Stomach (tissue), 4 donors: ENCODE measurements at regions not wholly inside any gene's neighbourhood (a gene's known extent, or its start where the extent isn't known, plus 50 kb on each side); places are given as distances from the start of the nearest gene placed in this dataset.

Experiments used
- EP300 ChIP-seq: sonication (generic); formaldehyde crosslinking; IDR thresholded peaks from one replicate; pipeline ENCODE4 v1.6.1; 2017; ENCODE audit warnings: antibody characterized with exemption
- POLR2A ChIP-seq, 4 donors: fragments of 450-650 bp; IDR thresholded peaks; one replicate each; pipeline ENCODE4 v1.6.1; 2016; ENCODE audit warnings: antibody characterized with exemption in 4 of 4, control low read depth in 2 of 4, mild to moderate bottlenecking in 1 of 4, moderate library complexity in 1 of 4
- POLR2AphosphoS5 ChIP-seq, 3 donors: sonication (generic); formaldehyde crosslinking; IDR thresholded peaks; one replicate each; pipeline ENCODE4 v1.6.1; 2016; ENCODE audit warnings: antibody characterized with exemption in 3 of 3
- TF ChIP-seq, protein P1 (sequence below), 7 experiments: fragments of 450-650 bp in 4 of 7; fragments of 200-600 bp in 3 of 7; sonication (generic) in 3 of 7; IDR thresholded peaks; one replicate each; pipeline ENCODE4 v1.5.1; 2016 to 2019; ENCODE audit warnings: antibody characterized with exemption in 7 of 7, control low read depth in 2 of 7, mild to moderate bottlenecking in 1 of 7

DNA sequence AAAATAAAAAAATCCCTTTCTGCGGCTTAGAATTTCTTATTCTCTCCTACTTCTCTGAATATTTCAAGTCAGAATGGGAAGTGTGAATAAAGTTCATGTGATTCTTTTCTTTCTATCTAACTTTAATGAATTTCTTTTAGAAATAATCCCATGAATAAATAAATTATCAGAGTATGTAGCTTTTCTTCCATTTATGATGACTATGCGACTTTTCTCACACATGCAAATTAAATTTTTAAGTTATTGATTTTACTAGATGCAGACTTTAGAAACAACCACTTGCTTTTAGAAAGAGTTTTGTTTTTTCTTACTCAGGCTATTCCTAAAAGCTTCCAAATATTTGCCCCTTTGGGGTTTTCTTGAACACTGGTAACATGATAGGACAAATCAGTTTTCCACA is 477.7 kb upstream of the AGTR1 start:
- TF ChIP-seq, protein P1, sequence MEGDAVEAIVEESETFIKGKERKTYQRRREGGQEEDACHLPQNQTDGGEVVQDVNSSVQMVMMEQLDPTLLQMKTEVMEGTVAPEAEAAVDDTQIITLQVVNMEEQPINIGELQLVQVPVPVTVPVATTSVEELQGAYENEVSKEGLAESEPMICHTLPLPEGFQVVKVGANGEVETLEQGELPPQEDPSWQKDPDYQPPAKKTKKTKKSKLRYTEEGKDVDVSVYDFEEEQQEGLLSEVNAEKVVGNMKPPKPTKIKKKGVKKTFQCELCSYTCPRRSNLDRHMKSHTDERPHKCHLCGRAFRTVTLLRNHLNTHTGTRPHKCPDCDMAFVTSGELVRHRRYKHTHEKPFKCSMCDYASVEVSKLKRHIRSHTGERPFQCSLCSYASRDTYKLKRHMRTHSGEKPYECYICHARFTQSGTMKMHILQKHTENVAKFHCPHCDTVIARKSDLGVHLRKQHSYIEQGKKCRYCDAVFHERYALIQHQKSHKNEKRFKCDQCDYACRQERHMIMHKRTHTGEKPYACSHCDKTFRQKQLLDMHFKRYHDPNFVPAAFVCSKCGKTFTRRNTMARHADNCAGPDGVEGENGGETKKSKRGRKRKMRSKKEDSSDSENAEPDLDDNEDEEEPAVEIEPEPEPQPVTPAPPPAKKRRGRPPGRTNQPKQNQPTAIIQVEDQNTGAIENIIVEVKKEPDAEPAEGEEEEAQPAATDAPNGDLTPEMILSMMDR (IDR thresholded peaks at IDR 0.05) = no peak
- TF ChIP-seq POLR2AphosphoS5 (IDR thresholded peaks at IDR 0.05) (no peak), POLR2A (IDR thresholded peaks at IDR 0.05) (no peak), EP300 (no peak)
